ENCODE measurements at regions not wholly inside any gene's neighbourhood (a gene's known extent, or its start where the extent isn't known, plus 50 kb on each side); places are given as distances from the start of the nearest gene placed in this dataset.

DNA sequence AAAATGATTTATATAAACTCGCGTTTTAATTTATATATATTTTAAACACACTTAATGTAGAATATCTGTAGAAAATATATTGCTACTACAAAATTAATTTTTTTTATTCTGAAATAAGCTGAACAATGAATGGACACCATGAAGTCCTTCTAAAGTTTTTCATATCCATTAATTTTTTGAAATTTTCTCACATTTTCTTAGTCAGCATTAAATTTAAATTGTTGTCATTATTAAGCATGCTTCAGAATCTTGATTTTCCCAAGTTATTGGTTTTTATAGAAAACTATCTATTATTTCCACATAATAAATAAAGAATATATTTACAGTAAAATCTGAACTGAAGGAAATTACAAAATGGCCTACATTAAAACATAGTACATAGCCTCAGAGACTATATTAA, 1314.9 kb upstream of the CDH6 start:
- no peak for FAIRE-seq
- Histone ChIP-seq H3K4me3 (ENCODE audit: extremely low read depth in 1 of 4, insufficient read depth in 2 of 4, low read depth in 3 of 4, low read length in 4 of 4) (no peak overlapping the region), H3K18ac (ENCODE audit: extremely low read depth, low read length) (no peak overlapping the region), H2BK12ac (ENCODE audit: low read depth, low read length) (no peak overlapping the region), H3K36me3 (ENCODE audit: control insufficient read depth in 2 of 4, insufficient read depth in 4 of 4, low read length in 3 of 4) (no peaks in the 10 kb centered on the region), H3K4me1 (replicated peaks in 1 of 4; ENCODE audit: control insufficient read depth in 3 of 4, insufficient read depth in 4 of 4, low read length in 3 of 4) (no peaks in the 10 kb centered on the region), H4K91ac (replicated peaks; ENCODE audit: insufficient read length, low read length) (no peak overlapping the region), H3K4me2 (ENCODE audit: insufficient read depth in 1 of 2, low read depth in 2 of 2, low read length in 2 of 2) (no peak overlapping the region), H3K23me2 (ENCODE audit: low read depth, low read length) (no peaks in the 10 kb centered on the region), H3K27me3 (replicated peaks in 1 of 4; ENCODE audit: control insufficient read depth in 3 of 4, extremely low read depth in 1 of 4, insufficient read depth in 3 of 4, low read length in 3 of 4) (no peaks in the 10 kb centered on the region), H2BK15ac (ENCODE audit: low read length) (no peak overlapping the region), H3K4ac (replicated peaks; ENCODE audit: insufficient read length, low read depth, low read length) (no peak overlapping the region), H3K23ac (ENCODE audit: insufficient read length) (no peak overlapping the region), H3K79me2 (ENCODE audit: control insufficient read depth in 1 of 2, insufficient read depth in 2 of 2, low read length in 2 of 2) (no peaks in the 10 kb centered on the region), H3K27ac (ENCODE audit: low read depth, low read length) (no peak overlapping the region), H3K56ac (replicated peaks; ENCODE audit: insufficient read length, low read depth, low read length) (no peak overlapping the region), H4K20me1 (replicated peaks in 1 of 2; ENCODE audit: control insufficient read depth in 1 of 2, insufficient read depth in 2 of 2, low read length in 2 of 2) (no peaks in the 10 kb centered on the region), H2AK5ac (ENCODE audit: low read depth, low read length) (no peak overlapping the region), H3K9me3 (ENCODE audit: insufficient read depth in 2 of 2, low read depth in 1 of 2, low read length in 1 of 2) (no peaks in the 10 kb centered on the region), H2AFZ (ENCODE audit: low read length) (no peak overlapping the region), H2BK120ac (replicated peaks; ENCODE audit: low read depth, low read length) (no peak overlapping the region), H2BK20ac (ENCODE audit: low read length) (no peak overlapping the region), H4K8ac (ENCODE audit: extremely low read depth, insufficient read depth, low read length) (no peak overlapping the region), H3K9ac (replicated peaks in 1 of 4; ENCODE audit: extremely low read depth in 1 of 4, low read depth in 3 of 4, low read length in 3 of 4) (no peak overlapping the region), H3K79me1 (ENCODE audit: low read depth, low read length) (no peaks in the 10 kb centered on the region), H4K5ac (ENCODE audit: insufficient read length, low read depth, low read length) (no peak overlapping the region), H3K14ac (ENCODE audit: insufficient read length) (no peak overlapping the region), H2BK5ac (ENCODE audit: low read depth, low read length) (no peak overlapping the region)
- WGBS, 2 experiments (ENCODE audit: extremely low coverage in 1 of 2, insufficient coverage in 1 of 2, insufficient read length in 1 of 2, insufficient replicate concordance in 2 of 2, low coverage in 1 of 2, low lambda C conversion rate in 2 of 2, missing lambda C conversion rate in 1 of 2), result 97% methylated on average over 2 of the region's 2 CpGs; no CpG with 5 or more reads in 1 of the 2 experiments
- no peak for DNase-seq (ENCODE audit: low read depth in 1 of 2, low spot score in 2 of 2)
- POLR2A ChIA-PET (ENCODE audit: partially characterized antibody), result no interaction called here
- CTCF ChIA-PET (ENCODE audit: partially characterized antibody), result no interaction called here
- TF ChIP-seq GABPA (IDR thresholded peaks at IDR 0.05; ENCODE audit: borderline replicate concordance, insufficient read depth, low read length) (no peak), CREB1 (IDR thresholded peaks at IDR 0.05) (no peak)

Measured in H1 (cell line).